NCI-H1048 (cell line): ENCODE measurements at regions not wholly inside any gene's neighbourhood (a gene's known extent, or its start where the extent isn't known, plus 50 kb on each side); places are given as distances from the start of the nearest gene placed in this dataset.

Experiments used
- DNase-seq: peaks from one replicate; lab custom pipeline; 2025; lab: John Stamatoyannopoulos, UW

DNA sequence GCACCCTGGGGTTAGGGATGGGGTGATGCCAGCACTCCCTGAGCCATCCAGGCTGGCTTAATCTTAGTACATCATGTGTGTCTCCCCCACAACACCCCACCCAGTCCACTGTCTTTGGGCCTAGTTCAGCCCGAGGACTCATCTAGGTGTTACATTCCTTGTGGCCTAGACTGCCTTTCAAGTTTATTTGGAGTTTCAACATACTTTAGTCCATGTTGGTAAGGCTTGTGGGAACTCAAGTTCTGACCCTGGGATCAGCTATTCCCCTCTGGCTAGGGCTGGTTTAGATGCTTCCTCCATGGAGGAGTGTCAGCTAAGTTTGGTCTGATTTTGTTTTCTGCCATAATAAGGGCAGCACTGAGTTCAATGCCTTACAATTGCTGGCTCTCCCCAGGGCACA is 302.4 kb downstream of the SMARCA2 start:
- no peak for DNase-seq

DNA sequence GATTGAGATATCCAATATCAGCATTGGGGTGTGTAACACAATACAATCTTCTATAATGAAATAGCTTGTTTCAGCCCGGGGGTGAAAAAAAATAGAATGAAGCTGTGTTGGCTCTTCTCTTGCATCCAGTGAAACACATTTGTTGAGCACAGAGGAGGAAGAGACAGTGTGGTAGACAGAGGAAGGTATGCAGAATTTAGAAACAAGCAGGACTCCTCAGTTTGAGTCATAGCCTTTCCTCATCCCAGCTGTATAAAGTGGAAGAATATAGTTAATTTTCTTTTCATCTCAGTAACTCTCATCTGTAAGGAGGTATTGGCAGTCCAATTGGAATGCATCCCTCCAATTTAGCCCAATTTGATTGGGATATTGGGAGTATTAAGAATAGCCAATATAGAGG is 302.2 kb upstream of the VLDLR start:
- no peak for DNase-seq

DNA sequence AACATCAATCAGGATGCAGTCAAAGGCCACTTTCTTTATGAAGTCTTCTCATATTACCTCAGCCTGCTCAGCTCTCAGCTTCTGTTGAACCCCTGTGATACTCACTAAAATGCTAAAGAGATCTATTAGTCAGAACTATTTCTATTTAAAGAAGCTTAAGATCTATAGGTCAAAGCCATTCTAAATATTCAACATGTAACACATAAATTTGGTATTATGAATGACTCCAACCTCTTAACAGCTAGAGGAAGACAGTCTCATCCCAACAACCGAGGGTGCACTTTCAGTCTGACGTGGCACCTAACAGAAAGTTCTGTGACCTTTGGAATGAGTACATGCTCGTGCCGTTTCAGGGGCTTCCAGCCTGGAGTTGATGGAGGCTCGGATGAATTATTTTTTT is 301.5 kb upstream of the VLDLR start:
- no peak for DNase-seq

DNA sequence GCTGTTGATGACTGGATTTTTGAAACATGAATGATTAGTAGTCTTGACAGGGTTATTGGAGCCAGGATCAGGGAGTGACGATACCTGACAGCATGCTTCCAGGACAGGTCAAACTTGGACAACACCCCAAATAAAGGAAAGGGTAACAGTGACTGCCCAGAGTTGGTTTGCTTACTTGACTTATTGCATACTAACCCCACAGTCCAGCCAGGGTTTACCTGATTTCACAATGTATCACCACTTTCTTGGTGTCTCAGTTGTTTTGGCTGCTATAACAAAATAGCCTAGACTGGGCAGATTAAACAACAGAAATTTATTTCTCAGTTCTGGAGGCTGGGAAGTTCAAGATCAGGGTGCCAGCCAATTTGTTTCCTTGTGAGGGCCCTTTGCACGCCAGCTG is 301.0 kb upstream of the VLDLR start:
- DNase-seq = no peak

DNA sequence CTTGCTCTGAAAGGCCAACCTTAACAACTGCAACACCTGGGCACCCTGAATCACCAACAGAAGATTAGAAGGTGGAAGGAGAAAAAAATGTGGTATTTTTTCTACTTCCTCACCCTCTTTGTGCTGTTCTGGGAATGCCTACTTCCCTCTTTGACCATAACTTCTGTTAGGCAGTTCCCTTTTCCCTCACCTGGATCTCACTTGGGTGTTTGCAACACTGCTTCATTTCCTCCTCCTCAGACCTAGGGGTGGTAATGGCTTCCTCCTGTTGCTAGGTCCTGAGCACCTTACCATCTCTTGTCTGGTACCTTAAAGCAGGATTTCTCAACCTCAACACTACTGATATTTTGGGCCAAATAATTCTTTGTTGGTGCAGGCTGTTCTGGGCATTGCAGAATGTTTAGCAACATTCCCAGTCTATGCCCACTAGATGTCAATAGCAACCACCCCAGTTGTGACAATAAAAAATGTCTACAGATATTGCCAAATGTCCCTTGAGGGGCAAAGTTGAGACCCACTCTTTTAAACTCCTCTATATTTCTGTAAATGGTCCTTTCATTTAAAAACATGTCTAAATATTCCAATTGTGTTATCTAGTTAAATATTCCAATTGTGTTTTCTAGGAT is 300.0 kb upstream of the VLDLR start:
- DNase-seq = no peak

DNA sequence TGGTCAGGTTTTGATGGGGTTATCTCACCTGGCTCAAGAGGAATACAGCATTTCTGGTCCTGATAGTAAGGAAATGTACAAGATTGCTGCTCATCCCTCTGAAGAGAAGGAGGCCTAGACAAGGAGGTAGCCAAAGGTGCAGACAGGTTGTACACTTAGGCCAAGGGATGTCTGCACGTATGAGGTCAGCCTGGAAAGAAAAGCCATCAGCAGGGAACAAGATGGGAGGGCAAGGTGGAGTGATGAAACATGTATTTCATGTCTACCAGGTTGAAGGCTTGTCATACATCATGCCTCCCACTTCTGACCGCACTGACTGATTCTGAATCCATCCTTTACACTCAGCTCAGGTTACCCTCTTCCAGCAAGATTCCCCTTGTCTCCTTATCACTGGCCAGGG is 296.8 kb upstream of the VLDLR start:
- no peak for DNase-seq

DNA sequence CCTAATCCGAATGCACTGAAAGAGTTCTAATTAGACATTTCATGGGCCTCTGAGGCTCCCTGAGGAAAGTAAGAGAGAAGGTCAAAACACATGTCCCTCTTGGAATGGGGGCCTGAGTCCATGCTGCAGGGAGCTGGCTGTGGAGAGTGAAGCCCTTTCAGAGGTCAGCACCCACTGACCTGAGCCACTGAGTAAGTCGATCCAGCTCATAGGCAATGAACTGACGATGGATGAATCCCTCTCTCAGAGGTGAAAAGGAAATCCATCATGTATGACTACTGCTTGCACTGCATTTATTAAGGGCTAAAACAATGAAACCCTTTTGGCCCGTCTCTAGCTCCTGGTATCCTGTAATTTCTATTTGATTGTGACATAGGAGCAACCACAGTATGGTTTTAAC is 288.9 kb upstream of the VLDLR start:
- no peak for DNase-seq

DNA sequence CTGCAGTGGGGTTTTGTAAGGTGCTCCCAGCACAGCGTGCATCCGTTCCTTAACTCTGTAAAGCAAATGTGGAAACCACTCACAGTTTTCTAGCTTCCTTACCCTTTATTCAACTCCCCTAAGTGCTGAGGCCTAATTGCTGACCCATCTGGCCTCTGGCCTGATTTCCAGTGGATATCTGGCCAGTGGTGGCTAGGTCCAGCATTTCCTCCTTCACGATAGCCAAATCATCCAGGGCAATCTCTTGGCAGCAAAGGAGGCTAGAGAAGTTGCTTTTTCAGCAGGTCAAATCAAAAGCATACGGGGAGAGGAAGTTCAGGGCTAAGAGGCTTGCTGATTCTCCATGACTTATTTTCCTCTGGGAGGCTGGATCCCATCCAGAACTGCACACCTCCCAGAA is 286.3 kb upstream of the VLDLR start:
- no peak for DNase-seq

DNA sequence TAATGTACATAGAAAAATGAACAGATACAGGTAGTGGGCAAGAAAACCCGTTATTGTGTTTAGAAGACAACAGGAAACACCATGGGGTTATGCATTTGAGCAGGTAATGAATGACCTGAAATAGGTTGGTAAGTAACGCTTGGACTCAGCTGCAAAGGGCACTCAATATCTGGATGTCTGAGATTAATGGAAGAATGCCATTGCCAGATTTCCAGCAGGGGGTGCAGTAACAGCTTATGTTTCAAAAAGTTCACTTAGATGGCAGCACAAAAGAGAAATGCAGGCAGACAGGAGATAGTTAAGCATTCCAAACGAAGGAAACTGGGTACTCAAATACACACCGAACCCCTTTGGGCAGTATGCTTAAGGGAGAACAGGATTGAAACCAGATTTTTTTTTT is 285.5 kb upstream of the VLDLR start:
- no peak for DNase-seq

DNA sequence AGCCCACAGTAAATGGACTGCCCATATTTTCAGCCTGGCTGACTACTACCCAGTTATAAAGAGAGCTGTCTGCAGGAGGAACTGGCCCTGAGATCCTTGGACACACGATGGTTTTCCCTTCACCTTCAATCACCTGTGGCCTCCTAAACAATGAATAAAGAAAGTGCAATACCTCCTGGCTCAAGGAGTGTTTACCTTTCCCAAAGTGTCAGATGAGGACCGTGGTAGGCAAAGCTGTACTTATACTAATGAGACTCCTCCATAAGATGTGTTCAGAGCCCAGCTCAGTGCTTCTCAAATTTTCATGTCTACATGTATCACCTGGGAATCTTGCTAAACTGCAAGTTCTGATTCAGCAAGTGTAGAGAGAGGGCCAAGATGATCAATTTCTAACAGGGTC is 284.5 kb upstream of the VLDLR start:
- no peak for DNase-seq

DNA sequence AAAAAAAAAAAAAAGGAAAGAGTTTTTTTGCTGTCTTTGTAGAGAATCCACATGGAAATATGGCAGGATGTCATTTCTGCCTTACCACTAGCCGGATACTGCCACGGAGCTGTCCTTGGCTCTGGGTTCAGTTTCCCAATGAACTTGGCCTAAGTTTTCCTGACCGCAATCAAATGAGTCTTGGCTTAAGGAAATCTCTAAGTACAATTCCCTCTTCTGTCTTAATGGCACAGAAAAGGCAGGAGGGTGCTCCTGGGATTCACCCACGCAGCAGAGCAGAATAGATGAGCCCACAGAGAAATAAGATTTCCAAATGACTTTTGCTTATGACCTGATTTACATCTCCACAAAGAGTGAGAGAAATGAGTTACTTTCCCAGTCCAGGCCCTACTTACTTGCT is 284.0 kb upstream of the VLDLR start:
- no peak for DNase-seq

DNA sequence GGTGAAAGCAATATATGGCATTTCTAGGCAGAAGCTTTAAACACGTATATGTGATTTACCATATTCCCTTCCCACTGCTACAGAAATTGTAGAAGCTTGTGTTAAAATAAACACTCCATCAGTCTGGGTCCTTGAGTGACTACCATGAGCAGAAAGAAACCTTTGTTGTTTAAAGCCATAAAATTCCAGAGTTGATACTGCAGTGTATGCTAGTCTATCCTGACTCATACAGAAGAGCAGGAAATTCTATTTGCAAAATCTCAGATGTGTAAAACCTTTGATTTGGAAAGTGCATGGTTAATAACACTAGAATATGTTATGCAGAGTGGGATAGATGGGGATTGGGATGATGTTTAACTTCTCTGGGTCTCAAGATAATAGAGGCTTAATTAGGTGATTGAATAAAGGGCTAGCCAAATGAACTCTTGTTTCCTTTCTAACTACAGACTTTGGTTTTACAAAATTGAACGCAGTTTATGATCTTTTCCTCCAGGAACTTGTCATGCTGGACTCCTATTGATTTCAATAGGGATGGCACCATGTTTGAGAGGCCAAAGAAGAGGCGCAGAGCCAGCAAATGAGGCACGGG is 282.7 kb upstream of the VLDLR start:
- no peak for DNase-seq

DNA sequence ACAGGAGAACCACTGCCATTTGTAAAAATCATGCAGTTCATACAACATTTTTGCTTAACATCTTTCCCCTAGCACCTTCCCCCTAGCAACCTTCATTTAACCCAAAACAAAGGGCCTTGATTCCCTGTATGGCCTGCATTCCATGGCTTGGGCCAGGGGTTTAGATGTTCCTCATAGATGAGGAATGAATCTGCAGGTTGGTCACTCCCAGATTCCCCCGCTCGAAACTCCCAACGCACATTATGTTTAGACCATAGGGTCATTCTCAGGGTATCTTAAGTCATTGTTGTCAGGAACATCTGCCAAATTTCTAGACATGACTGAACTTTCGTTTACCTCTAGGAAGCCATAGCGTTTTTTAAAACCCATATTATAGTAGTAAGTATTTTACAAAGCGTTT is 282.2 kb upstream of the VLDLR start:
- no peak for DNase-seq

DNA sequence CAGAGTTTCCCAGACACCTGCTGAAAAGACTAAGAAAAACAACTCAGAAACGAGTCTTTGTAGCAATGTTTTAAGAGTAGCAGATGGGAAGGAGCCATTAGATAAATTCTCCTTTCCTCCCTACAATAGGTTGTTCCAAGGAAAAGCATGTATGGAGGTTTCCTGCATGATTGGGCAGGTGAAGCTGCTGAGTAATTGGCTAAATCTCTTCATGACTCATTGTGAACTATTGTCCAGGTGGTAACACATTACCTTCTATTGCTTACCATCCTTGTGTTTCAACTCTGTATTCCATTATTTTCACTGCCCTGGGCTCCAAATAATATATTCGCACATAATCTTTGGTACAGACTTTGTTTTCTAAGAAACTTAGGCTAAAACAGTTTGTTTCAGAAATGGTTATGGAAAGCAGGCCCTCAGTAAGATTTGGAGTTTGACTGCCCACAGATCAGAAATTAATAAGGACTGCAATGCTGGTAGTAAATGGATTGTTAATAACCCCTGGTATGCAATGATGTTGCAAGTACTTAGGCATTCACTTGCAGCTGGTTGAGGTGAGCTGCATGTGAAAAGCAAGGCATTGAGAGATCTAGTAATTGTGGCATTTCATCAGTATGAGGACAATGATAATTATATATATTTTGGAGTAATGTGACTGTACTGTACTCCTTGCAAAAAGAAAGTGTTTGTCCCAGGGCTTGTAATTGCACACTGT is 281.4 kb upstream of the VLDLR start:
- no peak for DNase-seq

DNA sequence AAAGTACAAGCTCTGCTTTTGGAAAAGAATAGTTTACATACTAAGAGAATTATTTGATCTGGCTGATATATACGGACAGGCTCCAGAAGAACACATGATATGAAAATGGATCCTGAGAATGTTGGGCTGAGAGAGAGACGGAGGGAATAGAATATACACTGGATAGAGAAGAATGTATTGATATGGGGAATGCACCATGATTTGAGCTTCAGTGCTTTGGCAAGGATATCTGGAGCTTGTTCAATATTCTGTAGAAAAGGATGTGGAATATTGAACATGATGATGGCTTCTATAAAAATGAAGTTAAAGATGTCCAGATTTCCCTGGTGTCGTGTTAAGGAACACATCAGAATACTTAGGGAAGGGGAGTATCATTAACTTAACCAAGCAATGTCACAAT is 280.5 kb upstream of the VLDLR start:
- DNase-seq = no peak

DNA sequence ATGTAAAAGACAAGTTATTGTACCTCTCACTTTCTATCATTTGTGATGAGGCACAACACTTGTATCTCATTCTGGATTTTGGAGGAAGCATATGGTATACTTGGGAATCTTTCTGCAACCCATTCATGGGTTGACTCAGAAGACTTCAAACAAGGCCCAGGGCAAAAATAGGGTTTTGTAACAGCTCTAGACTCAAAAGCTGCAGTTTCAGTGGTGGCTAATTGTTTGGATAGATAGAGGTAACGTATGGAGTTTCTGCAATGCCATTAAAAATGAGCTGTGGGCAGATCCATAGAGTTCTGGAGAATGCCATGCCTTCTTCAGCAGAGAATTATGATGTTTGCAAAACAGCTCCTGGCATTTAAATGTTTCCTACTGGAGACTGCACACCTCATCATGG is 279.6 kb upstream of the VLDLR start:
- DNase-seq = no peak

DNA sequence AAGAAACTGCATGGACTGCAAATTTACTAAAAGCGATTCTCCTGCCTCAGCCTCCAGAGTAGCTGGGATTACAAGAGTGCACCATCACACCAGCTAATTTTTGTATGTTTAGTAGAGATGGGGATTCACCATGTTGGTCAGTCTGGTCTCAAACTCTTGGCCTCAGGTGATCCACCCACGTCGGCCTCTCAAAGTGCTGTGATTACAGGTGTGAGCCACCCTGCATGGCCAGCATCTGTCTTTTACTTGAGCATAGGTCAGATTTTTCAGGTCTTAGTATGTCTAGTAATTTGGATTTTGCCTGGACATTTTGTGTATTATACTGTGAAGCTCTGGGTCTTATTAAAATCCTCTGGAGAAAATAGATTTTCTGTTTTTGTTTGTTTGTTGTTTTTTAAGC is 277.8 kb upstream of the VLDLR start:
- DNase-seq = no peak

DNA sequence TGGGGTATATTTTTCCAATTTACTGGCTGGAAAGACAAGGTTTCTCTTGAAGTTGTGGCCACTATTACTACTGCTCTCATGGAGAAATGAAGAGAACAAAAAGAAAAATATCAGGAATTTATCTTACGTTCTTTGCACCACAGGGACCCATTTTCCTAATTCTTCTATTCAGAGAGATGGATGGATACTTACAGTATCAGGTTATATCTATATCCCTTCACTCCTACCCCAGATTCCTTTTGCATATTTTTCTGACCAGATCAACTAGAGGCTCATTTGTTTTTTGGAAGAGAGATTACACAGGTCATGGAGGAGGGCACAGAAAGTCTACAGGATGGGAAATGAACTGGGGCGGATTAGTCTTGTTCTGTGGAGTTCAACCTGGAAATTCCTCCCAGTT is 277.2 kb upstream of the VLDLR start:
- DNase-seq = no peak

DNA sequence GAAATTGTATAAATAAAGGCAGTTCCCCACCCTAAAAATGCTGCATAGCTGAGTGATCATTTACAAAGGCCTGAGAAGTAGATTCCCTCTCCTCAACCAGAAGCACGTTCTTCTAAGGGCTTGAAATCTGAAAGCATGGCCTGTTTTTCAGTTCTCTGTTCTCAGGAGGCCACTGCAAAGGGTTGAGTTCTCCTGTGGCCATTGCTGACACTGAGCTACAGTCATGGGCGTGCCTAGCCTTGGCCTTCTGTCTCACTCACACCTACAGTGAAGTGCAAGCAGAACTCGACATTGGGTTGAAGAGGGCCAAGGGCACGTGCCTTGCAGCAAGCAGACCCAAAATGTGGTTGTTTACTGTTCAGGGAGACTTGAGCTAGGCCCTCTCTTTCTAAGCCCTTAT is 276.6 kb upstream of the VLDLR start:
- no peak for DNase-seq

DNA sequence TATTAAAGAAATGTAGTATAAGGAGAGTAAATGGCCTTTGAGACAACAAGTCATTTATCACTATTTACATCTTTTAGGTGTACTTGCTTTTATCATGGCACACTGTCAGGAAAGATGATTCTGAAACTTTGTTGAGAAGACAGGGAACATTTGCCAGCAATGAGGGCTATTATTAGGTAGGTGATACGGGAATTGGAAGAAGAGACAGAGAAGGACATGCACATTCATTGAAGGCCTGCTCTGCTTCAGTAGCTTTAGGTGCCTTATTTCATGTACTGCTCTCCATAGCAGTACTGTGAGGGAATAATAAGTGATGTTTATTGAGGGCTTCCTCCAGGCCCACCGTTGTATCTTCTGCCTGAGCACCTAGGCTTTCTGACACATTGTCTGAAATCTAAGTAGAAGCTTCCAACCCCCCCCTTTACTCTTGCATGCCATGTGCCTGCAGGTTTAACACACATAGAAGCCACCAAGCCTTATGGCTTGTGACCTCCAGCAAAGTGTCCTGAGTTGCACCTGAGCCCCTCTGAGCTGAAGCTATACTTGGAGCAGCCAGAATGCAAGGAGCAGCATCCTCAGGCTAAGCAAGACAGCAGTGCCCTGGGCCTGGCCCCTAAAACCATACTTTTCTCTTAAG is 275.2 kb upstream of the VLDLR start:
- no peak for DNase-seq

DNA sequence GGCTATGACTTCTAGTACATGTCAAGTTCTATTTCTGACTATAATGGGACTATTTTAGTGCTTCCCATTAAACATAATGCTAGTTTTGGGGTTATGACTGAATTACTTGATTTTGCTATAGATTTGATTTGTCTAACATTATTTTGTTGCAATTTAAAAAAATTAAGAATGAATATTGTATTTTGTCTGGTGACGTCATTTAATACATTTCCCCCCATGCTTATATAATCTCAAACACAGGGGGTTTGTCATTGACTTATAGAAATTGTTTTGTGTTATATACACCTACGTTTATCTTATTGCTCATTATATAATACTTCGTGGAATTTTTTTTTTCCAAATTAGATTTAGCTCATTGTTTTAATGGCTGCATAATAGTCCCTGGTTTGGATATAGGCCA is 270.3 kb upstream of the VLDLR start:
- DNase-seq = no peak

DNA sequence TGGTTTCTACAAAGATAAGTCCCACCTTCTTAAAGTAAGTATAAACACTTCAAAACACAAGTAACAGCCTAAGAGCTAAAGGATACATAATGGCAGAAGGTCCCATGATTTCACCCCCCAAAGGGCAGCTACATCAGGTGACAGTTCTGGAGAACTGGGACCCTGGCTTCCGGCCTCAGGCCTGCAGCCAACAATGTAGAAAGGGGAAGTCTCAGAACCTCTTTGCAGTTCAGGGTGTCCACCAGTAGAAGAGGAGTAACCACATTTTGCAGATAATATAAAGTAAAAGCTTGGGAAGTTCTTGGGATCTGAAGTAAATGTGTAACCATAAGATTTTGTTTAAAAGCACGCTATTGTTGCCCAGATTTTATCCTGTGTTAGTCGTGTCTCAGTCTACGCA is 267.4 kb upstream of the VLDLR start:
- no peak for DNase-seq
